Activated T-helper 2 cell treated with anti-CD3 and anti-CD28 coated beads, Interferon-gamma antibody, Interleukin-2, Interleukin-4, amounts not matched to agents 10 μg/mL and 5 μg/mL and 100 μg/mL, durations not matched to agents 14 hours and 24 hours and 36 hours (primary cell): ENCODE measurements at regions not wholly inside any gene's neighbourhood (a gene's known extent, or its start where the extent isn't known, plus 50 kb on each side); places are given as distances from the start of the nearest gene placed in this dataset.

Source experiments
- DNase-seq: peaks from one replicate; pipeline ENCODE4 v3.0.0; 2021; ENCODE audit warnings: low spot score
- H3K27ac Mint-ChIP-seq: one replicate; pipeline ENCODE4 v1.8.0; 2021; ENCODE audit warnings: mixed read lengths
- H3K27me3 Mint-ChIP-seq: one replicate; pipeline ENCODE4 v1.8.0; 2021; ENCODE audit warnings: low read depth, mixed read lengths
- H3K36me3 Mint-ChIP-seq: one replicate; pipeline ENCODE4 v1.8.0; 2021; ENCODE audit warnings: low read depth, mixed read lengths
- H3K4me1 Mint-ChIP-seq: one replicate; pipeline ENCODE4 v1.8.0; 2021; ENCODE audit warnings: low read depth, mixed read lengths
- H3K4me3 Mint-ChIP-seq: one replicate; pipeline ENCODE4 v1.8.0; 2021; ENCODE audit warnings: low read depth, mild to moderate bottlenecking, moderate library complexity, mixed read lengths
- H3K9me3 Mint-ChIP-seq: one replicate; pipeline ENCODE4 v1.8.0; 2021; ENCODE audit warnings: mixed read lengths
- intact Hi-C: fragments of 100-400 bp; cut with micrococcal nuclease; formaldehyde crosslinking; loops from one replicate; pipeline ENCODE4 v1.15.1; 2023

- Mint-ChIP-seq H3K36me3 (no peaks in the 10 kb centered on the region), H3K4me1 (peaks cover 2% of the 10 kb centered on the region), H3K4me3 (no peak overlapping the region), H3K27ac (no peak overlapping the region), H3K27me3 (peaks cover 10% of the 10 kb centered on the region), H3K9me3 (no peaks in the 10 kb centered on the region)
- DNase-seq, result no peak
- intact Hi-C loops, result no loop called here
Measured at GRCh38 chr20:50272724-50273446, 82.3 kb downstream of the CEBPB start.

GRCh38 chr20:50273601-50274491 is 83.2 kb downstream of the CEBPB start:
- no peaks in the 10 kb centered on the region for H3K36me3 Mint-ChIP-seq
- intact Hi-C loops, result no loop called here
- H3K27me3 Mint-ChIP-seq, result peaks cover 10% of the 10 kb centered on the region
- no peak overlapping the region for H3K27ac Mint-ChIP-seq
- DNase-seq, result no peak
- peaks cover 2% of the 10 kb centered on the region for H3K4me1 Mint-ChIP-seq
- no peaks in the 10 kb centered on the region for H3K9me3 Mint-ChIP-seq
- H3K4me3 Mint-ChIP-seq, result no peak overlapping the region

GRCh38 chr20:50274570-50275430 is 84.2 kb downstream of the CEBPB start:
- Mint-ChIP-seq H3K4me3 (no peak overlapping the region), H3K27ac (no peak overlapping the region), H3K9me3 (no peaks in the 10 kb centered on the region), H3K36me3 (no peaks in the 10 kb centered on the region), H3K27me3 (peaks cover 10% of the 10 kb centered on the region), H3K4me1 (peaks cover 2% of the 10 kb centered on the region)
- intact Hi-C loops, result no loop called here
- no peak for DNase-seq

GRCh38 chr20:50276119-50277063 is 85.8 kb downstream of the CEBPB start:
- intact Hi-C loops, result no loop called here
- no peak overlapping the region for H3K4me3 Mint-ChIP-seq
- no peaks in the 10 kb centered on the region for H3K36me3 Mint-ChIP-seq
- peaks cover 2% of the 10 kb centered on the region for H3K27me3 Mint-ChIP-seq
- DNase-seq, result no peak
- no peak overlapping the region for H3K27ac Mint-ChIP-seq
- H3K9me3 Mint-ChIP-seq, result no peaks in the 10 kb centered on the region
- H3K4me1 Mint-ChIP-seq, result no peaks in the 10 kb centered on the region

- Mint-ChIP-seq H3K9me3 (no peaks in the 10 kb centered on the region), H3K27ac (no peak overlapping the region), H3K27me3 (no peaks in the 10 kb centered on the region), H3K36me3 (no peaks in the 10 kb centered on the region), H3K4me1 (no peaks in the 10 kb centered on the region), H3K4me3 (no peak overlapping the region)
- intact Hi-C loops, result no loop called here
- no peak for DNase-seq
Measured at GRCh38 chr20:50277064-50277415, 86.4 kb downstream of the CEBPB start.

- intact Hi-C loops, result no loop called here
- DNase-seq, result no peak
- Mint-ChIP-seq H3K27me3 (no peaks in the 10 kb centered on the region), H3K4me3 (no peak overlapping the region), H3K27ac (no peak overlapping the region), H3K36me3 (no peaks in the 10 kb centered on the region), H3K9me3 (no peaks in the 10 kb centered on the region), H3K4me1 (peaks cover 1% of the 10 kb centered on the region)
Measured at GRCh38 chr20:50277460-50278376, 87.1 kb downstream of the CEBPB start.

GRCh38 chr20:50278377-50278683 is 87.7 kb downstream of the CEBPB start:
- Mint-ChIP-seq H3K27me3 (no peaks in the 10 kb centered on the region), H3K27ac (no peak overlapping the region), H3K36me3 (no peaks in the 10 kb centered on the region), H3K9me3 (no peaks in the 10 kb centered on the region), H3K4me1 (peaks cover 6% of the 10 kb centered on the region), H3K4me3 (no peak overlapping the region)
- no peak for DNase-seq
- intact Hi-C loops, result no loop called here

GRCh38 chr20:50278684-50279531 is 88.3 kb downstream of the CEBPB start:
- no peaks in the 10 kb centered on the region for H3K9me3 Mint-ChIP-seq
- intact Hi-C loops, result no loop called here
- H3K4me1 Mint-ChIP-seq, result peaks cover 9% of the 10 kb centered on the region
- H3K27me3 Mint-ChIP-seq, result no peaks in the 10 kb centered on the region
- no peak overlapping the region for H3K4me3 Mint-ChIP-seq
- H3K36me3 Mint-ChIP-seq, result no peaks in the 10 kb centered on the region
- no peak for DNase-seq
- H3K27ac Mint-ChIP-seq, result no peak overlapping the region

GRCh38 chr20:50279988-50280850 is 89.6 kb downstream of the CEBPB start:
- Mint-ChIP-seq H3K9me3 (no peaks in the 10 kb centered on the region), H3K36me3 (no peaks in the 10 kb centered on the region), H3K4me1 (peaks cover 20% of the 10 kb centered on the region), H3K4me3 (no peak overlapping the region), H3K27ac (no peak overlapping the region), H3K27me3 (no peaks in the 10 kb centered on the region)
- no peak for DNase-seq
- intact Hi-C loops, result no loop called here

GRCh38 chr20:50280851-50281655 is 90.4 kb downstream of the CEBPB start:
- no peak for DNase-seq
- peaks cover 26% of the 10 kb centered on the region for H3K4me1 Mint-ChIP-seq
- H3K27me3 Mint-ChIP-seq, result no peaks in the 10 kb centered on the region
- H3K4me3 Mint-ChIP-seq, result no peak overlapping the region
- no peaks in the 10 kb centered on the region for H3K36me3 Mint-ChIP-seq
- H3K27ac Mint-ChIP-seq, result no peak overlapping the region
- intact Hi-C loops, result no loop called here
- no peaks in the 10 kb centered on the region for H3K9me3 Mint-ChIP-seq
